ENCODE measurements at regions not wholly inside any gene's neighbourhood (a gene's known extent, or its start where the extent isn't known, plus 50 kb on each side); places are given as distances from the start of the nearest gene placed in this dataset.

- no peak for TF ChIP-seq NFIC (IDR thresholded peaks at IDR 0.05)
- TF ChIP-seq EP300 (IDR thresholded peaks at IDR 0.05; ENCODE audit: borderline replicate concordance): no peak
- TF ChIP-seq, protein P1, sequence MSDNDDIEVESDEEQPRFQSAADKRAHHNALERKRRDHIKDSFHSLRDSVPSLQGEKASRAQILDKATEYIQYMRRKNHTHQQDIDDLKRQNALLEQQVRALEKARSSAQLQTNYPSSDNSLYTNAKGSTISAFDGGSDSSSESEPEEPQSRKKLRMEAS (IDR thresholded peaks at IDR 0.05): no peak
These were observed 126.6 kb downstream of the VAPA start for GRCh38 chr18:10040287-10041011.

DNA sequence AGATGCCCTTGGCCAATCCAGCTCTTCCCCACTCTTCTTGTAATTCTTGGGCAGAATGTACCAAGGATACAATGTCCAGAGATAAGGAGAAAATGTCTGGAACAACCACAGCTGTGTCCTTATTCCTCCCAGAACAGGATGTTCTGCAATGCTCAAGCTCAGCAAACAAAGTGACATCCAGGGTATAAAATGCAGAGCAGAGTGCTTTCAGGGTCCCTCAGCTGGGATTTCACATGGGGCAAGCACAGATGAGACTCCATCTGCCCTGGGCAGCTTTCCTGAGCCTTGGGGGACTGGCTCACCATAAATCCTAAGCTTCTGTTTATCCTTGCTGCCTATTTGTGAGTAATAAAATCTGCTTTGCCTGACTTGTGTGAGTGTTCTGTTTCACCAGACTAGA, 127.4 kb downstream of the VAPA start:
- TF ChIP-seq EP300 (IDR thresholded peaks at IDR 0.05; ENCODE audit: borderline replicate concordance) (no peak), CEBPB (IDR thresholded peaks at IDR 0.05) (no peak), TAF1 (IDR thresholded peaks at IDR 0.05; ENCODE audit: low read depth) (no peak), YY1 (IDR thresholded peaks at IDR 0.05; ENCODE audit: low read depth) (no peak), TEAD4 (IDR thresholded peaks at IDR 0.05) (no peak), ZBTB7A (IDR thresholded peaks at IDR 0.05; ENCODE audit: low read depth) (no peak), FOXM1 (IDR thresholded peaks at IDR 0.05; ENCODE audit: borderline replicate concordance, low read depth) (no peak), NFIC (IDR thresholded peaks at IDR 0.05) (no peak), EGR1 (IDR thresholded peaks at IDR 0.05) (no peak)
- TF ChIP-seq, protein P2, sequence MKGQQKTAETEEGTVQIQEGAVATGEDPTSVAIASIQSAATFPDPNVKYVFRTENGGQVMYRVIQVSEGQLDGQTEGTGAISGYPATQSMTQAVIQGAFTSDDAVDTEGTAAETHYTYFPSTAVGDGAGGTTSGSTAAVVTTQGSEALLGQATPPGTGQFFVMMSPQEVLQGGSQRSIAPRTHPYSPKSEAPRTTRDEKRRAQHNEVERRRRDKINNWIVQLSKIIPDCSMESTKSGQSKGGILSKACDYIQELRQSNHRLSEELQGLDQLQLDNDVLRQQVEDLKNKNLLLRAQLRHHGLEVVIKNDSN (IDR thresholded peaks at IDR 0.05): no peak
- TF ChIP-seq, protein P1 (IDR thresholded peaks at IDR 0.05): no peak
- TF ChIP-seq, protein P3, sequence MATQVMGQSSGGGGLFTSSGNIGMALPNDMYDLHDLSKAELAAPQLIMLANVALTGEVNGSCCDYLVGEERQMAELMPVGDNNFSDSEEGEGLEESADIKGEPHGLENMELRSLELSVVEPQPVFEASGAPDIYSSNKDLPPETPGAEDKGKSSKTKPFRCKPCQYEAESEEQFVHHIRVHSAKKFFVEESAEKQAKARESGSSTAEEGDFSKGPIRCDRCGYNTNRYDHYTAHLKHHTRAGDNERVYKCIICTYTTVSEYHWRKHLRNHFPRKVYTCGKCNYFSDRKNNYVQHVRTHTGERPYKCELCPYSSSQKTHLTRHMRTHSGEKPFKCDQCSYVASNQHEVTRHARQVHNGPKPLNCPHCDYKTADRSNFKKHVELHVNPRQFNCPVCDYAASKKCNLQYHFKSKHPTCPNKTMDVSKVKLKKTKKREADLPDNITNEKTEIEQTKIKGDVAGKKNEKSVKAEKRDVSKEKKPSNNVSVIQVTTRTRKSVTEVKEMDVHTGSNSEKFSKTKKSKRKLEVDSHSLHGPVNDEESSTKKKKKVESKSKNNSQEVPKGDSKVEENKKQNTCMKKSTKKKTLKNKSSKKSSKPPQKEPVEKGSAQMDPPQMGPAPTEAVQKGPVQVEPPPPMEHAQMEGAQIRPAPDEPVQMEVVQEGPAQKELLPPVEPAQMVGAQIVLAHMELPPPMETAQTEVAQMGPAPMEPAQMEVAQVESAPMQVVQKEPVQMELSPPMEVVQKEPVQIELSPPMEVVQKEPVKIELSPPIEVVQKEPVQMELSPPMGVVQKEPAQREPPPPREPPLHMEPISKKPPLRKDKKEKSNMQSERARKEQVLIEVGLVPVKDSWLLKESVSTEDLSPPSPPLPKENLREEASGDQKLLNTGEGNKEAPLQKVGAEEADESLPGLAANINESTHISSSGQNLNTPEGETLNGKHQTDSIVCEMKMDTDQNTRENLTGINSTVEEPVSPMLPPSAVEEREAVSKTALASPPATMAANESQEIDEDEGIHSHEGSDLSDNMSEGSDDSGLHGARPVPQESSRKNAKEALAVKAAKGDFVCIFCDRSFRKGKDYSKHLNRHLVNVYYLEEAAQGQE (IDR thresholded peaks at IDR 0.05; ENCODE audit: low read depth): no peak

DNA sequence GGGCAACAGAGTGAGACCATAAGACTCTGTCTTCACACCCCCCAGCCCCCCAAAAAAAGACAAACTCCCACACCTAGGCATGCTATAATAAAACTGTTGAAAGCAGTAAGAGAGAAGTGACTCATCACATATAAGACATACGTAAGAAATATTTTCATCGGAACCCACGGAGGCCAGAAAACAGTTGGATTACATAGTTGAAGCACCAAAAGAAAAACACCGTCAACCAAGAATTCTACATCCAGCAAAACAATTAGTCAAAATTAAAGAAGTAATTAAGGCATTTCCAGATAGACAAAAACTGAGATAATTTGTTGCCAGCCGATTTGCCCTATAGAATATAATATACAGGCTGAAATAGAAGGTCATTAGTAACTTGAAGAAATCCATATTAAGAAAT, 128.7 kb downstream of the VAPA start:
- no peak for TF ChIP-seq CREB1 (IDR thresholded peaks at IDR 0.05; ENCODE audit: low read depth)
- no peak for TF ChIP-seq NFIC (IDR thresholded peaks at IDR 0.05)
- TF ChIP-seq RAD21 (IDR thresholded peaks at IDR 0.05; ENCODE audit: low read depth): no peak
- no peak for TF ChIP-seq TCF12 (IDR thresholded peaks at IDR 0.05; ENCODE audit: low read depth)
- no peak for TF ChIP-seq EP300 (IDR thresholded peaks at IDR 0.05; ENCODE audit: borderline replicate concordance)
- TF ChIP-seq, protein P1 (IDR thresholded peaks at IDR 0.05): no peak
- TF ChIP-seq, protein P2 (IDR thresholded peaks at IDR 0.05): no peak
- no peak for TF ChIP-seq TAF1 (IDR thresholded peaks at IDR 0.05; ENCODE audit: low read depth)
- TF ChIP-seq EGR1 (IDR thresholded peaks at IDR 0.05): no peak
- TF ChIP-seq FOXM1 (IDR thresholded peaks at IDR 0.05; ENCODE audit: borderline replicate concordance, low read depth): no peak
- TF ChIP-seq, protein P3 (IDR thresholded peaks at IDR 0.05; ENCODE audit: low read depth): no peak
- no peak for TF ChIP-seq CEBPB (IDR thresholded peaks at IDR 0.05)
- no peak for TF ChIP-seq TEAD4 (IDR thresholded peaks at IDR 0.05)

DNA sequence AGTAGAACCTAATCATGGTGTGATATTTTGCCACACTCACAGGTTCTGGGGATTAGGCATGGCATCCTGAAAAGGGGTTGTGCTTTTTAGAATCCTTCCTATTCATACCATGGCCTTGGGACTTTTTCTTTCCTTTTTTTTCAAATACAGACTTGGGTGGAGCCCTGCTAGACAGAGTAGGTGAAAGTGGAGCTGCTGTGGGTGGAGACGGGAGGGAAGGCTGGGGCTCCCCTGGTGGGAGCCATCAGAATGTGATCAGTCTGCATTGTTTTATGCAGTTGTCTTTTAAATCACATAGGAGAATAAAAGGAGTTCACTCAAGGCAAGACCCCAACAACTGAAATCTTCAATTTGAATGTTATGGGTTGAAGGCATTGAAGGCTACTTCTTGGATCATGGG, 130.2 kb downstream of the VAPA start:
- TF ChIP-seq, protein P1 (IDR thresholded peaks at IDR 0.05): no peak
- no peak for TF ChIP-seq FOXM1 (IDR thresholded peaks at IDR 0.05; ENCODE audit: borderline replicate concordance, low read depth)
- TF ChIP-seq YY1 (IDR thresholded peaks at IDR 0.05; ENCODE audit: low read depth): no peak
- no peak for TF ChIP-seq RAD21 (IDR thresholded peaks at IDR 0.05; ENCODE audit: low read depth)
- no peak for TF ChIP-seq TEAD4 (IDR thresholded peaks at IDR 0.05)
- no peak for TF ChIP-seq EP300 (IDR thresholded peaks at IDR 0.05; ENCODE audit: borderline replicate concordance)
- no peak for TF ChIP-seq EGR1 (IDR thresholded peaks at IDR 0.05)
- no peak for TF ChIP-seq CREB1 (IDR thresholded peaks at IDR 0.05; ENCODE audit: low read depth)
- TF ChIP-seq NFIC (IDR thresholded peaks at IDR 0.05): no peak
- TF ChIP-seq TAF1 (IDR thresholded peaks at IDR 0.05; ENCODE audit: low read depth): no peak
- TF ChIP-seq CEBPB (IDR thresholded peaks at IDR 0.05): no peak
- no peak for TF ChIP-seq ZBTB7A (IDR thresholded peaks at IDR 0.05; ENCODE audit: low read depth)
- TF ChIP-seq, protein P2 (IDR thresholded peaks at IDR 0.05): no peak
- no peak for TF ChIP-seq TCF12 (IDR thresholded peaks at IDR 0.05; ENCODE audit: low read depth)

GRCh38 chr18:10045296-10045891, 131.6 kb downstream of the VAPA start:
- no peak for TF ChIP-seq ZBTB7A (IDR thresholded peaks at IDR 0.05; ENCODE audit: low read depth)
- TF ChIP-seq, protein P3 (IDR thresholded peaks at IDR 0.05; ENCODE audit: low read depth): no peak
- no peak for TF ChIP-seq TEAD4 (IDR thresholded peaks at IDR 0.05)
- TF ChIP-seq FOXM1 (IDR thresholded peaks at IDR 0.05; ENCODE audit: borderline replicate concordance, low read depth): no peak
- TF ChIP-seq TCF12 (IDR thresholded peaks at IDR 0.05; ENCODE audit: low read depth): no peak
- no peak for TF ChIP-seq YY1 (IDR thresholded peaks at IDR 0.05; ENCODE audit: low read depth)
- no peak for TF ChIP-seq EGR1 (IDR thresholded peaks at IDR 0.05)
- no peak for TF ChIP-seq TAF1 (IDR thresholded peaks at IDR 0.05; ENCODE audit: low read depth)
- no peak for TF ChIP-seq CEBPB (IDR thresholded peaks at IDR 0.05)
- TF ChIP-seq RAD21 (IDR thresholded peaks at IDR 0.05; ENCODE audit: low read depth): no peak

All from Ishikawa (cell line).